HG02970 (cell line): ENCODE measurements at regions not wholly inside any gene's neighbourhood (a gene's known extent, or its start where the extent isn't known, plus 50 kb on each side); places are given as distances from the start of the nearest gene placed in this dataset.

Experiments
- ATAC-seq: cut with Tn5 transposase; IDR thresholded peaks from one replicate; pipeline ENCODE4 v1.9.1; 2021; ENCODE audit warnings: mild to moderate bottlenecking, moderate library complexity, moderate number of reproducible peaks; ENCODE audit not compliant: unreplicated experiment, low FRiP score

DNA sequence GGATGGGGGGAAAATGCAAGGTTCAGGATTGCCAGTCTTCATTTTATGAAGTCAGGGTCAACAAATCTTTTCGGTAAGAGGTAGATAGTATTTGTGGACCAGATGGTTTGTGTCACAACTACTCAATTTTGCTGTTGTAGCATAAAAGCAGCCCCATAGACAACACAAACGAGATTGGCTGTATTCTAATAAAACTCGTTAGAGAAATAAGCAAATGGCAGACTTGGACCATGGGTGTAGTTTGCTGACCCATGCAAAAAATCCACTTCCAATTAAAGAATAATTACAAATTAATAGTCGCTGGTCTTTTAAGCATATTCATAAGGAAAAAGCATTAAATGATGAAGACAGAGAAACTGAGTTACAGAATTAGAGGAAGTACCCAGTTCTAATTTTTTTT is 247.1 kb downstream of the CRPPA start:
- ATAC-seq = no peak

DNA sequence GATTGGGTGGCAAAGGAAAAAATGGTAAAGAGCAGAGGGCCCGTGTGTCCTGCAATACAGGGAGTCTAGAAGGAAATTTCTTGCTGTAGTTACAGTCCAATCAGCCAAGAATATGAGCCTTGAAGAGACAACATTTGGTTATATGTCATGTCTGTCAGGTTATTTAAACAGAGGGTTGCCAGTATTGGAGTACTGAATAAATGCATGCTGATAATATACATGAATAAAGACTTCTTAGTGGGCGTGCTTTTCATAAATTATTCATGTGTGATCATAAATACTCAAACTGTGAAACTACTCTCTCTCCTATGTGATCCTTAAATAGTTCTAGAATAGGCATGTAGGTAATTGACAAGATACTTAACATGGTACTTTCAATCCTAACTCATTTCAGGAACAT is 249.0 kb downstream of the CRPPA start:
- no peak for ATAC-seq

DNA sequence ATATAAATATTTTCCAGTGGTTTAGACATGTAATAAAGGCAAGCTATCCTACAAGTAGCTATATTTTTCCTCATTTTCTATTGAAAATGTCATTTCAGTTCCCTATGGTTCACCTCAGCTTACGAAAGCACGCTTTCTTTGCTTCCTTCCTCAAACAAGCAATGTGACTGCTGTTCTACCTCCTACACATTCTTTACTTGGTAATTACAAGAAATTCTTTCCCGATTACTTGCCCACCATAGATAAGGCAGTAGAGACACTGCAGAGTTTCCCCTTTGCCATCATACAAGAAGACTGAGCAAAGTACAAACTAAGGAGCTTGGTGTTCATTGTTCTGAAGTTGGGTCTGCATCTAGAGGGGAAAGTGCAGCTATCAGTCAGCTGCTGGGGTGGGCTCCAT is 249.4 kb downstream of the CRPPA start:
- ATAC-seq = no peak

DNA sequence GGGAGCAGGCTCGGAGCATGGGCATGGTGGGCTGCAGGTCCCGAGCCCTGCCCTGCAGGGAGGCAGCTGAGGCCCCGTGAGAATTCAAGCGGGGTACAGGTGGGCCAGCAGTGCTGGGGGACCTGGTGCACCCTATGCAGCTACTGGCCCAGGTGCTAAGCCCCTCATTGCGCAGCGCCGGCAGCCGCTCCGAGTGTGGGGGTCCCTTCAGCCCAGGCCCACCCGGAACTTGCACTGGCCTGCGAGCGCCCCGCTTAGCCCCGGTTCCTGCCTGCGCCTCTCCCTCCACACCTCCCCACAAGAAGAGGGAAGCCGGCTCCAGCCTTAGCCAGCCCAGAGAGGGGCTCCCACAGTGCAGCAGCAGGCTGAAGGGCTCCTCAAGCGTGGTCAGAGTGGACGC is 250.7 kb downstream of the CRPPA start:
- ATAC-seq = no peak

DNA sequence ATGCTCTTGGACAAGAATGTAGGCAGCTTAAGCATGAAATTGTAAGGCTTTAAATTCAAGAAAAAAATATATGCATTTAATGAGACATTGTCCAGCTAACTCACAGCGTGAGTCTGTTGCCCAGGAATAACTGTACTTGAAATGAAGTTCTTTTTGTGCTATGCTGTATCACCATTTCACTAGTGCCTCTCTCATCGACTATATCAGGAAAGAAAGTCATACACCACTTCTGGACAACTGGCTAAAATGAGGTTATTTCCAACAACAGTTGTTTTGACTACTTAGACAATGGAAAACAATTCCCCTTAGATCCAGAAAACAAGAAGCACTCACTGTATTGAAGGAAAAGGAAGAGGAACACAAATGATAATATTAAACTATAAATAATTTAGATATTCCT is 251.8 kb downstream of the CRPPA start:
- ATAC-seq = no peak

DNA sequence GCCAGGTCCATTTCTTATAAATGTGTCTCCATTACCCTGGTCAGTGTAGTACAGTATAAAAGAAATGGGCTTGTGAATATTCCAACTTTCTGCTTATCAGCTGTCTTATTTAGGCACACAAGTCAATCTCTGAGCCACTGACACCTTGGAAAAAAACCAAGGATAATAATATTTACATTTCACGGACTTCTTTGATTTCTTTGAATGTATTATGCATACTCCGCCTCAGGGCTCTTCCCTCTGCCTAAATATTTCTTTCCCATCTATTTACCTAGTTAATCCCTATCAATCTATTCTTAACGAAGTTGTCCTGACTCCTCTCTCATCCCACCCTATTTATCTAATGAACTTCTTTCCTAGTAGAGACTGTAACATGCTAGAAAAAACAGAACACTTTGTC is 253.8 kb downstream of the CRPPA start:
- ATAC-seq = no peak

DNA sequence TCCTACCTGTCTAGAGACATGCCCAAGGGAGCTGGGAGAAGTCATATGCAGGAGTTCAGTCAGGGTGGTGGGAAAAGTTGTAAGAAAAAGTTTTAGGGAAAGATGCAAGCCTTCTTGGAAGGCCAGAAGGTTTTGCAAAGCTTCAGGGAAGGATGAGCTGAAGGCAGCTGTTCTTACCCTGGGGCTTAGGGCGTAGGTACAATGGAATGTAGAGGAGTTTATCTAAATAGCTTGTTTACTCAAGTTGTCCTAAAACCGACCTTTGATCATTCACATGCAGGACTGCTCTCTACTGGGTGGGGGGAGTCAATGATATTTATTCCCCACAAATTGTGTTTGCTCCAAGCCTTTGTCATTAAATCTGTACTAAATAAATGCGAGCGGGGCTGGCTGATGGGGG is 277.0 kb downstream of the CRPPA start:
- no peak for ATAC-seq

DNA sequence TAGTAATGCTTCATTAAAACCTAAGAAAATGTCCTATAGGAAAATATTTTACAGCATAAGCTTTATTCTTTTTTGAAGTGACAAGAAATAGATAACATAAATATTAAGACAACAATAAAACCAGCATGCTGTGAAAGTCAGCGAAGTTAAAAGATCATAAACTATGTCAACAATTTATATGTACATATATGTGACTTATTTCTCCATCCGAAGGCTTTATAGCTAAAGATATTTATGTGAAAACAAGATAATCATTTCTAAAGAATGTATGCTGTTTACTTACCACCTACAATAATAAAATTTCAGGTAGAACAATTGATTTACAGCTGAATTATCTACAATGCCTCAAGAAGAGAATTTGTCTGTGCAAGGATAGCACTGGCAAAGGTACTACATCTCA is 283.4 kb downstream of the CRPPA start:
- ATAC-seq = no peak

DNA sequence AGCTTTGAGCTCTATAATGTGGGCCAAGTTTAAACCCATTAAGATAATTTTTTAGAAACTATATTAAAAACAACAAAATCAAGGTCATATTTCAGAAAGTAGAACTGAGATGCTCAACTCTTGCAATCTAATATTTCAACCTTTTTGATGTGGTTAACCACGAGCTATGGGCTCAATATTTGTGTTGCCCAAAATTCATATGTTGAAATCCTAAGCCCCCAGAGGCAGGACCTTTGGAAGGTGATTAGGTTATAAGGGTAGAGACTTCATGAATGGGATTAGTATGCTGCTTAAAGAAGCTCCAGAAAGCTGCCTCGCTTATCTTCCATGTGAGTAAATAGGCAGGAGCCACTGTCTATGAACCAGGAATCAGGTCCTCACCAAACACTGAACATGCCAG is 284.4 kb downstream of the CRPPA start:
- ATAC-seq = no peak

DNA sequence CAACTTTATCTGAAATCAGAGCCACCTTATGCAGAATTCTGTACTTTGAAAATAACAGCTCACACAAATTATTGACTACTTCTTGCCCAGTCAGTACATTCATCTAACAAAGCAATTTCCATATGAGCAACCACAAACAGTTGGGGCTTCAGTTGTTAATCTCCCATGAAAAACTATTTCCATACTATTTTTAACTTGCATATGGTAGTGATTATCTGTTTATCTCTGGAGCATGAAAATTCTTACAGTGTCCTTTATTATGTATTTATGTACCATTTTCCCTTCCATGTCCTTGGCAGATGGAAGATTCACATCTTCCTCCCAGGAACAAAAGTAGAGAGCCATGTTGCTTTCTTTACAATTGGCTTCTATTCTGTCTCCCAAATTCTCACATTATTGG is 285.7 kb downstream of the CRPPA start:
- ATAC-seq = no peak

DNA sequence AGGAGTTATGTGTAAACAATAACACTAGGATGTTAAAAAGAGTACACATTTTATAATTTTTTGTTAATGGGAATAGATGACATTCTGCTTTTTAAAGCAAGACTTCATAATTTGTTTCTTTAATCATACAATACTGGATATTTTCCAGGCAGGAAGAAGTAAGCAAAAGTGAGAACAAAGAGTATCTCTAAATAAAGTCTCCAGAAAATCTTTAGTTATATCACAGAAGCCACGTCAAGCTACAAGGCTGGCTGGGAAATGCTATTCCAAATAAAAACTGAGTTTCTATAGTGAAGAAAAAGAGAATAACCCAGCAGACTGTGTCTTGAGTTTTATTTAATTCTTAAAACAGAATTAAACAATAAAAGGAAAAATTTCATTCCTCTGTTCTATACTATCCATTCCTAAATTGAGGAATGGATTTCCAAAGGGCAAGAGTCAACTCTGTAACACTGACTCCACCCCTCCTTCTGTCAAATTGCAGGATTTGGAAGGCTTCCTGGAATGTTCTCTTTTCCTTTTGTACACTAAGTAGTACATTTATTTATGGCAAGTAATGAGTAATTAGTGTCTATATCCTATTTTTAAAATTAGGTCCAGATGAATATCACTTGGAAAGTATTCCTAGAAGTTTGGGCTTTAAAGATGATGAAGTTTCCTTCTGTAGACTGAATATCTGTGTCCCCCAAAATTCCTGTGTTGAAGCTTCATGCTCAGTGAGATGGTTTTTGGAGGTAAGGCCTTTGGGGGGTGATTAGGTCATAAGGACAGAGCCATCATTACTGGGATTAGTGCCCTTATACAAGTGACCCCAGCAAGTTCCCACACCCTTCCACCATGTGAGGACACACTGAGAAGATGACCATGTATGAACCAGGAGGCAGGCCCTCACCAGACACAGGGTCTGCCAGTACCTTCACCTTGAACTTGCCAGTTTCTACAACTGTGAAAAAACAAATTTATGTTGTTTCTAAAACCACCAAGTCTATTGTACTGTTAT is 290.9 kb downstream of the CRPPA start:
- no peak for ATAC-seq

DNA sequence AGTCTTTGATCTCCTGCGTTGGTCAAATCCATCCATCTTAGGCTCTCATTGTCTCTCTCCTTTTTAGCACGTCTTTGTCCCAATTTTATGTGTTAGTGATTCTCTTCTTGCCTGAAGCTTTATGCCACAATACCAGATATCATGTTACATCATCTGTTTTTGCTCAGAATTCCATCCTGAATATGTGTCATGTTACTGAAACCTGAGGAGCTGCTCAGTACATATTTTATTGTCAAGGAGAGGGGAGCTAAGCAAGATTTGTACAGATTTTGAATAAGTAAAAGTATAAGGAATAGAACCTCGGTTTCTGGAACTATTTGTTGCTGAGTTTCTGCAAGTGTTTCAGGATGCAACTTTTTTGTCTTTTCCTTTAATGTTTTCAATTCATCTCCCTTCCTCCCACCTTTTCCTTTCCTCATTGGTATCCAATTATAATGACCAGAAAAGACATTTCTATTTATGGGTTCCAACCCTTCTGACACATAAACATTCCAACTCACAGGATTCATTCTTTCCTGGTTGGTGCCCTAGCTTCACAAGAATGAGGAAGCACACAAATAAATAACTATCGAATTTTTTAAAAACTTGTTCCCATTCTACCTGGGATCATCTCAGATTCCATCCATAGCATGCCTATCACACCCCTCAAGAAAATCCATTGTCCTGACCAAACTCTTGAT is 291.8 kb downstream of the CRPPA start:
- no peak for ATAC-seq

DNA sequence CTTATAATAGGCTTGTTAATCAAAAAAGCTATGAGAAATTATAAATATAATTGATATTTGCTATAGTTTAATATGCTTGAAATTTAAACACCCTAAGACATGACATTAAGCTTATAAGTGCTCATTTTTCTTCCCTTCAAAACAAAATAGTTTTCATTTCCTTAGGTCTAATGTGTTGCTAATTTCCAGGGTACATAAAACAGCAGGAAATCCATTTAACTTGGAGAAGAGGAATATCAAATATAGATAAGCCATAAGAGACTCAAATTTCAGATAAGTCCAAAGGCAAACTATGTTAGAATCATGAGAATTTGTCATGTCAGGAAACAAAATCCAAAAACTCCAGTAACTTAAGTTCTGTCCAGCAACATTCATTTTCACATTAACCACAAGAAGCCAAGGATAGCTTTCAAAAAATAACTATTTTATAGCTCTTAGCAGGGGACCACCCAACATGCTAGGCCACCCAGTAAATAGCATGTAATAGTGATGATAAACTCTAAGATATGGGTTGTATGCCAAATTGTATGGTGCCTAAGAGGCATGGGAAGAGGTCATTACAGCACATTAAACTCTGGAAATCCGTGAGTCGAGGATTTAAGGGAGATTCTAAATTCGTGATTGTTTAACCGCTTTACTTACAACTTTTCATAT is 298.1 kb downstream of the CRPPA start:
- ATAC-seq = no peak

DNA sequence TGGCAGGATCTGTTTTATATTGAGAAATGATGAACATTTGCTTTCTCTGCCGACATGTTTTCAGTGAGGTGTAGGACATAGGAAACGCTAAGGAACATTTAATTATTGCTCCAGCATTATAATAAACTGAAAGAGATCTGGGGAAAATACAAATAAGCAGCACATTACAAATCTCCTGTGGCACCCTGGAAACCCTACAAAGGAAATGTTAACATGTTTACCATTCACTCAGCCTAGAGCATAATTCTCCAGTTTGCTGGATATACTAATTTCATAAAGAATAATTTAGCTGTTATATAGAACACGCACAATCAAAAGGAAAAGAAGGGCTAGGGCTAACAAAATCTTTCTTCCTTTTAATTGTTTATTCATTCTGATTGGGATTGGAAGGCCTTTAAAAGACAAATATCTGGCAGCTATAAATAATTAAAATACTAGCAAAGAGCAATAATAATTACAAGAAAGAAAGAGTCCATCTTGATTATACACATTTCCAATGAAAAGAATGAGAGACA is 299.4 kb downstream of the CRPPA start:
- no peak for ATAC-seq

DNA sequence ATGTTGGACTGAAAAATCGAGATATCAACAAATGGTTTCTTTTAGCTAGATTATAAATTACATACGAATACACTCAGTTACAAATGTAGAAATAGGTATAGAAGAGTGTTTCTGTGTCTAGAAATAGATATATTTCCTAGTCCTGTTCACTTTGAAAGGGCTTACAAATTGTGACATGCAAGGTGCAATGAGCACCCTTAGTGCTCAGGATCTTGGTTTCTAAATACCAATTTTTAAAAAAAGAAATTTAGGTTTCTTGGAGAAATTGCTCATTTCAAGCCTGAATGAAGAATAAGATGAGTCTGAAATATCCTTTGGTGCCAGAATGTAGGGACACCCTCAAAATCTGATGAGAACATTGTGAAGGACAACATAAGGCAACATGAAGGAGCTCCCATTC is 306.0 kb downstream of the CRPPA start:
- ATAC-seq = no peak

DNA sequence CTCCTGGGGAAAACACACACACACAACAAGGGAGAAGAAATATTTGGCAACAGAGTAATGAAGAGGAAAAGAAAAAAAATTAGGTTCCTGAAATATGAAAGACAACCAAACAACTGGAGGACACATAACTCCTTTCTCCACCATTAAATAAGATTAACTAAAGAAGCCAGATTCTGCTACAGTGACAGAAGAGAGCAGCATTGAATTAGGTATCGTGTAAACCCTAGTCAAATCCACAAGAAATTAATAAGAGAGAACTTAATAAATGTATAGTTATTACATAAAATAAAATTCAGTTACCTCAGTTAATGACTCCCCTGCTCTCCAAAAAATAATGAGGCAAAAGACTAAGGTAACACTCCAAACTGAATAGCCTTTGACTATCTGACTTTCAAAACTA is 306.7 kb downstream of the CRPPA start:
- ATAC-seq = no peak

DNA sequence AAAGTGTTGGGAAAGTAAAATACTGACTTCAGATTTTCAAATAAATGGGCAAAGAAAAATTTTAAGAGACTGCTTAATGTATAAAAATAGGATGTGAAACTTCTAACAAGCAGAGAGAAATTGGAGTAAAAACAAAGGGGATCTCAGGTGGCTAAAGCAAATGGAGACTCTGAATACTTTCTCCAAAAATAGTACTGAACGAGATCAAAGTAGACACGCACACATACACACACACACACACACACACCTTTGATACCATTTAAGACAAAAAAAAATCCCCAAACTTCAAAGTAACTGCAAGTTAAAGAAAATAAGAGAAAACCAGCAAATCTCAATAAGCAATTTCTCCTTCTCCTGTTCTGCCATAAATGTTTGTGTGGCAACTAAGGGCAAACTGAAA is 307.3 kb downstream of the CRPPA start:
- no peak for ATAC-seq

DNA sequence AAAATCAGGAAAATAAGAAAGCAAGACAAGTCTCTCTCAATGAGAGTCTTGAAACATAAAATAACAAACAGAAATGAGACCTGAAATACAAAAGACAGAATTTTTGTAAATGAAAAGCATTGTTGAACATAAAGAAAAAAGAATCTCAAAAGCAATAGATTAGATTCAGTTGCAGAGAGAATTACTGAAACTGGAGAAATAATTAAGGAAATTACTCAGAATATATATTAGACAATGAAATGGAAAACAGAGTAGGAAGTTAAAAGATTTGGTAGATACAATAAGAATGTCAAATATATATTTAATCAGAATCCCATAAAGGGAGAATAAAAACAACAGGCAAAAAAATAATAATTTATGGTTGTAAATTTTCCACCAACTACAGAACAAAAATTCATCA is 308.3 kb downstream of the CRPPA start:
- no peak for ATAC-seq

DNA sequence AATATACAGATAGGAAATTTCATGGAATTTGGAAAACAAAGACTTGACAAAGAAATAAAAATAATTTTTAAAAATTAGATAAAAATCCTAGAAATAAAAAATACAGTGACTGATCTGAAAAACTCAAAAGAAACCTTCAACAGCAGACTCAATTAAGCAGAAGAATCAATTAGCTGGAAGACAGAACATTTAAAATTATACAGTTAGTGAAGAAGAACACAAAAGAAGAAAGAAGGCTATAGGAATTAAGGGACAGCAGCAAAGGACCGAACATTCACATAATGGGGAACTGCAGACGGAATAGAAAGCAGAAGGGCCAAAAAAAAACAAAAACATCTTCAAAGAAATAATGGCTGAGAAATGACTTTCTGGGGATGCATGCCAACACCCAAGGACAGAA is 314.5 kb downstream of the CRPPA start:
- no peak for ATAC-seq

DNA sequence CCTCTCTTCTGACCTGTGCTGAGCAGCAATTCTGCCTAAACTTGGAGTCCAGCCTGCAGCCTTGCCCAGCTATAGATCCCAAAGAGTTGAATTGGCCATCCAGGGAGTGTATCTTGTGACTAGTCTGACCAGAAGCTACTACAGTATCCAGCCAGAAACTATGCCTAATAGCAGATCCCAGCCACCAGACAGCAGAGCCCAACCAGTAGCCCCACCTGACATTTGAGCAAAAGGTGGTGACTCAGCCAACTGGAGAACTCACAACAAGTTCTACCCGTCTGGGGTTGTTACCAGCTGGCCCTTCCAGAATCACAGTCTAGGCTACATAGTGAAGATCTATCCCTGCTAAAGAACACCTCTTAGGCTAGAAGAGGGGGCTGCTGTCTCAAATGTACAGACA is 315.0 kb downstream of the CRPPA start:
- ATAC-seq = no peak

DNA sequence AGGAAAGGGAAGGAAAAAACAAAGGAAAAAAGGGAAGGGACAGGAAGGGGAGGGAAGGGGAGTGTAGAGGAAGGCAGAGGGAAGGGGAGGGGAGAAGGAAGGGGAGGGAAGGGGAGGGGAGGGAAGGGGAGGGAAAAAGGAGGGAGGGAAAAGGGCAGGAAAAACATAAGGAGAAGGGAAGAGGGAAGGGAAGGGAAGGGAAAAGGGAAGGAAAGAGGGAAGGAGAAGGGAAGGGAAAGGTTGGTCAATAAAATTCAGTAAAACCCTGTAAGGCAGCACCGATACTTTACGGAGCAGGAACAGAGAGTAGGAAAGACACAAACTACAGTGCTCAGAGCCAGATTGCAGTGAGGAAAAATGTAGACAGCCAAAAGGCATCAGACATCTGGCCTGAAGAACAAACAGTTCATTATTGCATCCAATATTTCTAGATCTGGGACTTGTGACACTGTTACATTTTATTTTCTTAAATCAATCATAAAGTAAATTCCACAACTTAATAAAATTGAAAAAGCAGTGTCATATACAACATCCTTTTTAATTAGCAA is 322.0 kb downstream of the CRPPA start:
- no peak for ATAC-seq
